SKM-1 (cell line): ENCODE measurements at regions not wholly inside any gene's neighbourhood (a gene's known extent, or its start where the extent isn't known, plus 50 kb on each side); places are given as distances from the start of the nearest gene placed in this dataset.

Experiments
- DNase-seq: peaks from one replicate; lab custom pipeline; 2025; ENCODE audit not compliant: unreplicated experiment; lab: John Stamatoyannopoulos, UW

DNA sequence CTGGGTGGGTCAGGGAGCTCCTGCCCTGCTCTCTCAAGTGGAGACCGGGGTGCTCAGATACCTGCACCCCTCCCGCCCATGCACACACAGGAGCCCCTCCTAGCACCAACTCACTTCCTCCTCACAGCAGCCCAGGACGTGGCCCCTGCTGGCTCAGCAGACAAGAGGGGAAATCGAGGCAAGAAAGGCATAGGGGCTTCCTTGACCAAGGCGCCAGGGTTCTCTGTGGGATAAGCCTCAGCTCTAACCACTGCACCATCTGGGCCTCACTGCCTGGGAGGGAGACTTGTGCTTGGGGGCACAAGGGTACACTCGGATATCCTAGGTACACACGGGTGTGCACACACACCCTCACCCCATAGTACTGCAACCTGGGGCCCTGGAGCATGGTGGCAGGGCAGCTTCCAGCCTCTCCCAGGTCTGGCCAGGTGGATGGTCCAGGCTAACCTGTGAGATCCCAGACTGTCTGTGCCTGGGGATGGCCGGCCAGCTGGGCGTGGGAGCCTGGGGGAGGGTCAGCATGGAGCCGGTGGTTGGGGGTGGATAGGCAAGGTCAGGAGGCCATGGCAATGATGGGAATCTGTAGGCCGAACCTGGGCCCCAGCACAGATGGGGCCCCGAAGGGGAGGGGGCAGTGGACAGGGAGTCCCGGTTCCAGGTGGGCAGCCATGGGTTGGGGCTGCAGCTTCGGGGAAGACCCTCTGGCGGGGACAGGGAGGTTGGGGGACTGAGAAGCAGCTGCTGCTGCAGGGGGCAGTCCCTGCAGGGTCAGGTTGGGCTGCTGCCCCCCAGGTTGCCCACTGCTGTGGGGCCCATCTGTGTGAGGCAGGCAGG lies 312.4 kb downstream of the TMEM121 start:
- no peak for DNase-seq

DNA sequence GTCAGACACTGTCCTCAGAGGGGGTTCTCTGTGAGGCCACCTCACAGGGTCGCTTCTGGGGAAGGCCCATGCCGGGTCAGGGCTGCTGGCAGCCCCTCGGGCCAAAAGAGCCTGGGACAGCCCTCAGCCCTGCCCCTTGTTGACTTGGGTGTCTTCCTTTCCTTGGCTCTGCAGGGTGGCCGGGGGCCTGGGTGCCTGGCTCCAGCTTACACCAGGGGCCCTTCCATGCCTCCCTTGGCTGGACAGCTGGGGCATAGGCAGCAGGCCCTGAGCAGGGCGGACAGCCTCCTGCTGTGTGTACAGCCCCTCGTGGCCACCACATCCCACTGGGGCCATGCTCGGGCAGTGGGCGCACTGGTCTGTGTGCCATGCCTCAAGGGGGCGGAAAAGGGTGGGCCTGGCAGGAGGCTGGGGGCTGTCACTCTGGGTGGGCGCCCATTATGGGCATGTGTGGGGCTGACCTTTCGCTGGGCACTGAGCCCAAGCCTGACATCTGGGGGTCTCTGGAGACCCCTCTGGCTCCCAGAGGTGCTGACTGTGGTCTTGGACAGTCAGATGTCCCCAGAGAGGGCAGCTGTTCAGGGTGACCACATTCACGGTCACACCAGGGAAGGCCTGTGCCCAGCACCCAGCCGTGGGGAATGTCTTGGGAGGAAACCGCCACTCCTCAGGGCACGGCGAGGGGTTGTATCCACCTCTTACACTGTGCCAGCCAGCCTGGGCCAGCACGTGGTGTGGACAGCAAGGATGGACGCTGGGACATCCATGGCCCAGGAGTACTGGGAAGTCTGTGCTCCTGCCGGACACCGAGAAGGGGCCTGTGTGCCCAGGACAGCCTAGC lies 313.3 kb downstream of the TMEM121 start:
- DNase-seq: no peak

DNA sequence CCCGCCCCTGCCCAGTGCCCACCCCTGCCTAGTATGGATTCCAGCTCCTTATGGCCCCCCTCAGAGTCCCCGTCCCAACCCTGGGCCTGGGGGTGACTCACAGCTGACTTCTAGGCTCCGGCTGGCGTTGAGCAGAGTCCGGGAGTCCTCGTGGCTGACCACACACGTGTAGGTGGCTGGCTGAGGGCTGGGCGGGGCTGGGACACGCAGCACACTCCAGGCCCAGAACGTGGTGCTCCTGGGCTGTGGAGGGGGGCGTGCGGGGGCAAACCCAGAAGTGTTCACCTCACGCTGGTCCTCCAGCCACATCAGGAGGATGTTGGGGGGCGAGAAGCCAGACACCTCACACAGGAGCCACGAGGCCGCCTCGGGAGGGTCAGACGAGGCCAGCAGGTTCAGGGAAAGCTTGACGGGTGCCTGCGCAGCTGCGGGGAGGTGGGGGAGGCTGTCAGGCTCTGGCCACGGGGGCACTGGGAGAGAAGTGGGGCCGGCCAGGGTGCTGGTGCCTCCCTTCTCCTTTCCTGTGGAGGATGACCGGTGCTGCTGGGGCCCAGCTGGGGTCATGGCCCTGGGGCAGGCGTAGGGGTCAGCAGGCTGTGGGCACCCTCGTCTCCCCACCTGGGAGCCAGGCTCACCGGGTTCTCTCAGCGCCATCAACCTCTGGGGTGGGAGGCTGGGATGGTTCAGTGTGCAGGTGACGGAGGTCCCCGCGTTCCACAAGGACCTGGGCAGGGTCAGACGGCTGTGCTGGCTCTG lies 314.1 kb downstream of the TMEM121 start:
- no peak for DNase-seq

DNA sequence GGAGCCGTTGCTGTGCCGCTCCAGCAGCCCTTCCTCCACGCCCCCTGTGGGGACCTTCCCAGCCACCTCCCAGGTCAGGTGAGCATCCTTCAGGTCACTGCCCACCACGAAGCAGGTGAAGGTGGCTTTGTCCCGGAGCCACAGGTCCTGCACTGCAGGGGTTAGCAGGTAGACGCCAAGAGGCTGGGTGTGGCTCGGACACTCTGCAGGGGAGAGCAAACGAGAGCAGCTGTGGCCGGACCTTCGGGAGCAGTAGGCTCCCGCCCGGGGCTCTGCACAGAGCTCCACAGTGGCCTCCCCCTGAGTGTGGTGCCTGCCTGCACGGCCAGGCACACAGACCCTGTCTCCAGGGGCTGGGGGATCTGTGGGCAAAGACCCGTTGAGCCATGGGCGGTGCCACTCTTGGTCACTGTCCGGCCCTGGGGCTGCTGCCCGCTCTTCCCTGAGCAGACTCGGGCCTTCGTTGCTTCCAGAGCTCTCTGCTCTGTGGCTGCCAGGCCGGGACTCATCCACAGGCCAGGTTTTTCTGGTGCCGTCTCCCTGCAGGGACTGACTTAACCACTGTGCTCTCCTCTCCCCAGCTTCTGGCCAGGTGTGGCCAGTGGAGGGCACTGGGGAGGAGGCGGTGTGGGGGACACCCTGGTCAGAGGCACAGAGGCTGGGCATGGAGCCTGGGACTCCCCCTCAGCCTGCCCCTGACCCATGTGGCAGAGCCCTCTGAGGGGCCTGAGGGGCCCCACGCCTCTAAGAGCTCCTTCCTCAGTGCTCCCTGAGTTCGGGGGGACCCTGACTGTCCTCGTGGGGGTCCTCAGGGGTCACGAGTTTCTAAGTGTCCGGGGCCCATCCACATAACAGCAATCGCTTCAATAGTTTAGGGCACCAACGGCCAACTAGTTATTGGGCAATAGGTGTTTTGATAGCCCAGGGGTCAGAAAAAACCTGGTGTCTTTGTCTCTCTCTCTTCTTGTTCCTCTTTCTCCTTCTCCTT lies 314.9 kb downstream of the TMEM121 start:
- DNase-seq: no peak

DNA sequence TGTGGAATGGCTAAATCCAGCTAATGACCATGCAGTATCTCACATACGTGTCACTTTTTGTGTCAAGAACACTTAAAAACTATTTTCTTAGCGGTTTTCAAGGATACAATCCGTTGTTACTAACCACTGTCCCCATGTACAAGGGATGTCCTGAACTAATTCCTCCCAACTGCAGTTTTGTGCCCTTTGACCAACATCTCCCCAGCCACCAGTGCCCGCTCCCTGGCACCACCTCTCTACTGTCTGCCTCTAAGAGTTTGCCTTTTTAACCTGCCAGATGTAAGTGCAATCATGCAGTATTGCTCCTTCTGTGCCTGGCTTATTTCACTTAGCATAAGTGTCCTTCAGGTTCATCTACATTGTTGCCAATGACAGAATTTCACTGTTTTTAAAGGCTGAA lies 315.7 kb downstream of the TMEM121 start:
- no peak for DNase-seq

DNA sequence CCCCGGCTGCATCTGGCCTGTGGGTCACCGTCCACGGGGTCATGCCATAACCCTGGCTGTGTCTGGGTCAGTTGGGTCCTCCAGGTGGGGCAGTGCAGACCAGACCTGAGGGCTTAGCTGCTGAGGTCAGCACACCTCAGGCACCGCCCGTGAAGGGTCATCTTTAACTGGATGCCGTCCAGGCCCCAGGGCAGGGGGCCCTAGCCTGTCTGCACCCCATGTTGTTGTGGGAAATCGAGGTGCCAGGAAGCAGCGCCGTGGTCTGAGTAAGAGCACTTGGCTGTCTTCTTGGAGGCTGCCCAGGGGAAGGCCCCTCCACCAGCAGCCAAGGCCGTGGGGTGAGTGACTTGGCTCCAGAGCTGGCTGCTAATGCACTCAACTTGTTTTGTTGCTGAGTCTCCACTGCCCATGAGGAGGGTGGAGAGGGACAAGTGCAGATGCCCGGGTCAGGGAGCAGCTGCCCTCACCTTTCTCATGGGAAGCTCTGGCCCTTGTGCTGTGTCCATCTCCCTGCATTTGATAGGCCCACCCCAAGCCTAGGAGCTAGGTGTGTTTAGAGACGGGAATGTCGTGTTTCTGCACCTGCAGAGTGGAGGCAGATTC lies 317.2 kb downstream of the TMEM121 start:
- DNase-seq: no peak

DNA sequence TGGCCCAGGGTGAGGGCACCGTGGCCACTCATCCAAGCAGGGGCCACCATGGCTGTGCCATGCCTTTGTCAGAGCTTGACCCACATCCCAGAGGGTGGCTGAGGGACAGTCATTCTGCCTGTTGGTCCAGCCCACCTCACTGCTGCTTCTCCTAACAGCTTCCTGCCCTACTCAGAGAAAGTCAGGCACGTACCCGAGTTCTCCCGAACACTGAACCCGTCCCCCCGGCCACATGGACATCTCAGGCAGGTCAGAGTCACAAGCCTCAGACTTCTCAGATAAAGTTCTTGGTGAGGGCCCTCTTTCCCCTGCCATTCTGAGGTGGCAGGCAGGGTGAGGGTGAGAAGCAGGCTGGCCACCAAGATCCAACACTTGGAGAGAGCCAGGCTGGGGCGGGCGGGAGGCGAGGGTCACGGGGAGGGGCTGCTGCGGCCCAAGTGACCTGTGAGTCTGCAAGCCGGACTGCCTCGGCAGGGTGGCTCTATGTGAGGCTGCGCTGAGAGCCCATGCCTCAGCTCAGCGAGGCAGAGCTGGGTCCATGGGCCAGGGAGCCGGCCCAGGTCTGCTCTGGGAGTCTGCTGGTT lies 317.8 kb downstream of the TMEM121 start:
- no peak for DNase-seq

DNA sequence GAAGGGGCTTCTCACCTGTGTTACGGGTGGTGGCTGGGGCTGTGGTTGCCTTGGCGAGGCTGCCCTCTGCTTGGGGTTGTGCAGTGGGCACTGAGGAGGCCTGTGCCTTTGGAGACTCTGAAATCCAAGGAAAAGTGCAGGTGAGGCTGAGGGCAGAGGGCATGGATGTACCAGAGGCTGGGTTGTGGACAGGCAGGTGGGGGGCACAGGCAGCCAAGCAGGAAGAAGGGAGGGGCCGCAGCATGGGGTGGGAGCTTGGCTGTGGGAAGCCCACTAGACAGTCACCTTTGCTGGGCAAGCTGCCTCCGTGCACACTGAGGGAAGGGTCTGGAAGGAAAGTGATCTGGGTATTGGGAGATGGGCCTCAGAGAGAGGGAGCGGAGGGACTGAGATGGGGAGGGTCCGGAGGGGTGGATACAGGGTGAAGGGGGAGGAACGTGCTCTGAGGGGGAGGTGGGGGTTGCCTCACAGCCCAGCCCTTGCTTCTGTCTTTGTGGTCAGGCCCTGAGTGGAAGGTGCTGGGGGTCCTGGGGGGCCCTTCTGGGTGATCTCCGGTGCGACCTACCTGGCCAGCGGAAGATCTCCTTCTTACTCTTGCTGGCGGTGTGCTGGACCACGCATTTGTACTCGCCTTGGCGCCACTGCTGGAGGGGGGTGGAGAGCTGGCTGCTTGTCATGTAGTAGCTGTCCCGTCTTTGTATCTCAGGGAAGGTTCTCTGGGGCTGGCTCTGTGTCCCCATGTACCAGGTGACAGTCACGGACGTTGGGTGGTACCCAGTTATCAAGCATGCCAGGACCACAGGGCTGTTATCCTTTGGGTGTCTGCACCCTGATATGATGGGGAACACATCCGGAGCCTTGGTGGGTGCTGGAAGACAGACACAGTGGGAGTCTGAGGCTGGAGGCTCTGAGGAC lies 318.7 kb downstream of the TMEM121 start:
- DNase-seq: no peak

DNA sequence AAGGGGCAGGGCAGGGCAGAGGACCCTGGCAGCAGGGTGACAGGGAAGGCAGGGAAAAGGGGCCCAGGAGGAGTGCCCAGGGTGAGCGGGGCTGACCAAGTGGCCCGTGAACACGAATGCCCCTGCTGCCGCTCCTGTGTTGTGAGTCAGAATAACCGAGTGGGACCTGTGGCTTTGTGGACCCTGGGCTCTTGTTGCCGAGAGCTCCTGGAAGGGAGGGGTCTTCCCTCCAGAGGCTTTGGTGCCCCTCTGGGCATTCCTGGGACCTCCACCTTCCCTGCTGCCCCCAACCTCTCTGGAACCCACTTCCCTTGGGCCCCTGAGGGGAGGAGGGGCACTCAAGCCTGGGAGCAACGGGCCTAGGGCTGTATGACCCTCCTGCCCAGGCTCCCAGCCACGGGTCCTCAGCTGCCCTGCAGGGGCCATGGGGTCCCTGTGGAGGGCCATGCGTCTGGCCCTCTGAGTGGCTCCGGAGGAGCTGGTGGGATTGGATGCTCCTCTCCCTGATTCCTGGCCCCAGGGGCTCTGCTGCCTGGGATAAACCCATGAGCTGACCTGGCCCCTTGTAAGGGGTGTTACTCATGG lies 319.4 kb downstream of the TMEM121 start:
- DNase-seq: no peak

DNA sequence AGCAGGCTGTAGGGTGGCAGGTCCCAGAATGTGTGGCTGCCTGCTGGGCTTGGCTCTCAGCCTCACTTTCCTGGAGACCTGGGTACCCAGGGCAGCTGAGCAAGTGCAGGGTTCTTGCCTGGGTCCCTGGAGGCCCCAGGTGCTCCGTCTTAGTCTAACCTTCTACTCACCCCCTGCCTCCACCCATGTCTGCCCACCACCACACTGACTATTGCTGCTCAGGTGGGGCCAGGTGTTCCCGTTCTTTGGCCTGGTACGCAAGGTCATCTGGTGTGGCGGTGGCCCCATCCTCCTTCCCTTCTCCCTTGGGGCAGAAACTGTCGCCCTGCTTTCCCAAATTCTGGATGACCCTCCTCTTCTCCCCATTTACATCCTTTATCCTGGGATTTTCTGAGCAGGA lies 319.9 kb downstream of the TMEM121 start:
- no peak for DNase-seq

DNA sequence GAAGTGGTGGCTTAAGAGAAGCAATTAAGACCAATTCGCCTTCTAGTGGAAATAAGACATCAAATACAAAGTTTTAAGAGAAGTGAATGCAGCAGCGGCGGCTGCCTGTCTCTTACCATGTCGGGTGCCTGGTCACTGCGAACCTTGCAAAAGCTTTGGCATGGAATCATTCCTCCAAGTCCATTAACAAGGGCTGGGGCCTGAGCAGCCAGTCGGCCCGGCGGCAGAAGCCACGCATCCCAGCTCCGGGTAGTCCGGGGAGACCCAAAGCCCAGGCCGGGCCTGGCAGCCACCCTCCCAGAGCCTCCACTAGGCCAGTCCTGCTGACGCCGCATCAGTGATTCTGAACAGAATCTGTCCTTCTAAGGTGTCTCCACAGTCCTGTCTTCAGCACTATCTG lies 321.0 kb downstream of the TMEM121 start:
- DNase-seq: no peak

DNA sequence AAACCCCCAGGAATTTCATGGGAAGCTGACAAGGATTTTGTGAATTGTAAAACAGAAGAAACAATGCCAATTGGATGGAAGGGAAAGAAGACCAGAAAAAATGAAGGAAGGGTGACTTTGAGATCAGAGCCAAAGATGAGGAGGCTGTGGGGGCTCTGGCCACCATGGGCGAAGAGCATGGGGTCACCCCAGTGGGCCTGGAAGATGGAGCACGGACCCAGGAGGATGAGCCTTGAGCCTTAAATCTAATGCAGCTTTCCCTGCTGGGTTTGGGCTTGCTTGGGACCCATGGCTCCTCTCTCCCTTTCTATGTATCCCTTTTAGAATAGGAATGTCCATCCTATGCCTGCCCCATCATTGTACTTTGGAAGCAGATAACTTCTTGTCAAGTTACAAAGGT lies 322.2 kb downstream of the TMEM121 start:
- no peak for DNase-seq

DNA sequence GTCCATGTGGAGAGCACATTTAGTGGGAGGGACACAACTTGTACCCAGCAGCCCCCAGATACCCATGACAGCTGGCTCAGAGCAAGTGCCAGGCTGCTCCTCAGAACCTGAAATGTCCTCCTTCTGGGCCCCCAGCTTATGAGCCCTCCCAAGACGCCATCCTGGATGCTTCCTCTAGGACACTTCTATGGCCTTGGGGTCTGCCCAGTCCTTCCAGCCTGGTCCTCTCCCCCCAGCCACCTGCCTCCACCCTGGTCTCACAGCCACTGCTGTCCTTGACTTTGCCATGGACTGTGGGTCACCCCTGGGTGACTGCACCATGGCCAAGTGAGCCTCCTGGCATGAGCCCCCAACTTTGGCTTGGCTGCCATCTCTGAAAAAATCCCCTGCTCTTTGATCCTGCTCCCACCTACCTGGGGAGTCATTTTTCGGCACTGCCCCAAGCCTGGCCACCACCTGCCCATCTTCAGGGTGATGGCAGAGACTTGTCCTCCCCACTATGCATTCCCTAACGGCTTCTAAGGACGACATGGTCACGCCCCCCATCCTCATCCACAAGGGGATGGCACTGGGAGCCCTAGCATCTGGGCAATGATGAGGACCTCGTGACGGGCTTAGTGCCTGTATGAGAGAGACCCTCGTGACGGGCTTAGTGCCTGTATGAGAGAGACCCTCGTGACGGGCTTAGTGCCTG lies 323.7 kb downstream of the TMEM121 start:
- no peak for DNase-seq

DNA sequence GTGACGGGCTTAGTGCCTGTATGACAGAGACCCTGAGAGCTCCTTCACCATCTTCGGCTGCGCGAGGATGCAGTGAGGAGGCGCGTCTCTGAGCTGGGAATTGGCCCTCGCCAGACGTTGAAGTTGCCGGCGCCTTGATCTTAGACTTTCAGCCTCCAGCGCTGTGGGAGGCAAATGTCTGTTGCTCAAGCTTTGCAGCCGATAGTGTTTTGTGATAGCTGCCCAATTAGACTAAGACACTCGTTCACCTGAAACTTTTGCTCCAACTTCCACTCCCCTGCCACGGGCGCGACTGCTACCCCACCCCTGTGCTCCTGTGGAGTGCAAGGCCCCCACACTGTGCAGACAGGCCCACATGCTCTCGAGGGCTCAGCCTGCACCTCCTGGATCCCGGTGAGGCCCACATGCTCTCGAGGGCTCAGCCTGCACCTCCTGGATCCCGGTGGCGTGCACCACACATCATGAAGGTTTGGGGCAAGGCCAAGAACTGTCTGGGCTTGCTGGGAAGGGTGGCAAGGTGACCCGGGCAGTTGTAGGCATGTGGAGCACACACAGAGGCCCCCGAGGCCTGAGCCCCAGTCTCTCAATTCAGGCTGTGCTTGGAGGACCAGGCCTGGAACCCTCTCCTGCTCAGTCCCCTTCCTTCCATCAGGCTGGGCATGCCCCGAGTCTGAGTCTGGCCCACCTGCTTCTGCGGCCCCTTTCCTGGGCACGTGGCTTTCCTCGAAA lies 324.6 kb downstream of the TMEM121 start:
- no peak for DNase-seq

DNA sequence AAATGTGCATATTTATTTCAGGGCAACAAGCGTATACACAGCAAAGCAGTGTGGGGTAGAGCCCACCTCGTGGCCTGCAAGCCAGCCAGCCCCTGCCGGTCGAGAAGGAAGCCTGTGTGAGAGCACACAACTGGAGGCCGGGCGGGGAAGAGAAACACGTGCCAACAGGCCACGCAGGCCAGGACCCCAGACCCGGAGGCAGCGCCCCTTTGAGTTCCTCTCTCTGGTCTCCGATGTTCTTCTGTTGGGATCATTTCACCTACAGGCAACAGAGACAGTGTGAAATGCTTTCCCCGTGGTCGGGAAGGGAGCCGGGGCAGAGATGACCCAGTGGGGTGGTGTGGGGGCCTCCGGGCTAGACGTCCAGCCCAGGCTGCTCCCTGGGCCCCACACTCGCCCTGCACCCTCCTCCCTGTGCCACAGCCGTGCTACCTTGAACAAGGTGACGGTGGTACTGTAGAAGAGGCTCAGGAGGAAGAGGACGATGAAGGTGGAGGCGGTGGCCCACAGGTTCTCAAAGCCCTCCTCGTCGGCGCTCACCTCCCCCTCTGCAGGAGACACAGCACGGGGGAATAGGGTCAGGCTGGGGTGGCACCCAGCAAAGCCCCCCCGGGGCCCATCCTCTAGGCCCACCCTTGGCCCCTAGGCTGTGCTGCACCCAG lies 325.5 kb downstream of the TMEM121 start:
- no peak for DNase-seq

DNA sequence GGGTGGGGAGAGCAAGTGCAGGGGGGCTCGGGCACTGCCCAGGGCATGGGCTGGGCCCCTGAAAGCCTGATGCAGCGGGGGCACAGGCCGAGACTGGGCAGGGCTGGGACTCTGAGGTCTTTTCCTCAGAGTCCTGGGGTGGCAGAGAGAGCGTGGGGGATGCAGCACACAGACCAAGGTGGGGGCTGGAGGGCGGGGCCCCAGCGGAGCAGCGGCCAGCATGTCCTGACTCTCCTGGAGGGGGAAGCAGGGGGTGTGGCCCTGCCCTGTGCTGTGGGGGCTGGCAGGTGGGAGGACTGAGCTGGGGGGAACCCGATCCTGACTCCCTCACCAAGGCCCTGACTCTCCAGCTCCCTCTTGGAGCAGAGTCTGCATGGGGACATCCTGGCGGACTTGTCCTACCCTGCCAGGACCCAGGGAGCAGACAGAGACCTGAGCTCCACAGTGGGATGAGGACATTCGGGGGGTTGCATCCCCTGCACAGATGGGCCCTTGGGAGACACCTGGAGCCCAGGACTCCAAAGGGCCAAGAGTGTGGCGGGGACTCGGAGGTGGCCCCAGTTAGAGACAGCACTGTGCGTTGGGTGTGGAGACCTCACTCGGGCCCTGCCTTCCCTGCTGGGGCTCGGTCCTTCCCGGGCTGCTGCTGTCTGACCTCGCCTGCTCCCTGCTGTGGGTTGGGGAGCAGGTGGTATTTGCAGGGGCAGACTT lies 326.1 kb downstream of the TMEM121 start:
- no peak for DNase-seq
